GM19025 (cell line): ENCODE measurements at regions not wholly inside any gene's neighbourhood (a gene's known extent, or its start where the extent isn't known, plus 50 kb on each side); places are given as distances from the start of the nearest gene placed in this dataset.
A peak's percentile ranks its signal among the peaks of the same experiment; 100 is the strongest.

Experiments
- ATAC-seq: cut with Tn5 transposase; IDR thresholded peaks from one replicate; pipeline ENCODE4 v1.9.1; 2021; ENCODE audit warnings: mild to moderate bottlenecking, low read depth, moderate library complexity; ENCODE audit not compliant: unreplicated experiment

DNA sequence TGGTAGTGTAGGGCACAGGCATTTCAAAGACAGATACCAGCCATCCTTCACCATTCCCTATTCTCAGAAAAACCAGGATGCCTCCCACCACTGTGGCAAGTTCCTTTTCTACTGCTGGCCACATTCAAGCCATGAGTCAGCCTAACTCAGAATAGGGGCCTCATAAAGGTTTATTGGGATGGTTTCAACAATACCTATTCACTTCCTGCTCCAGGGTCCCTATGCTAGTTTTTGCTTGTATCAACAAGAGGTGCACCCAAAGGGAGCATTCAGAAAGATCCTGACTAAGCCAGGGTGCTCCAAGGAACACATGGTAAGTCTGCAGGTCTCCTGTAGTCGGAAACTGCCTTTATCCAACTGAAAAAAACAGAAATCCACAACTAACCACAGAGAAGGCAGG, 76.9 kb upstream of the EGR2 start:
- ATAC-seq = no peak

DNA sequence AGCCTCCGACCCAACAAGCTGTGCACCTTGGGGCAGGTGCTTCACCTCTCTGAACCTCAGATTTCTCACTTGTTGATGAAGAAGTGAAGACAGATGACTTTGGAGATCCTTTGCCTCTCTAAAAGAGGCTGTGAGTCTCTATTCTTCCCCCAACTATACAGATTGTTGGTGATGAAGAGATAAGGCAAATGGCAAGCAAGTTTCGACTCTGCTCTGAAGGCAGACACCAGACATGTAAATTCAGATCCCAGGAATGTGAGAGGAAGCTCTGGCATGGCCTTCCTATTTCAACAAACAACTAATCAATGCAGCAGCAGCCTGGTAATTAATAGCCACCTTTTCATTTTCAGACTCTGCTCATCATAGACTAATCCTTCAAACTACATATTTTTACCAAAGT, 74.2 kb upstream of the EGR2 start:
- ATAC-seq = no peak

DNA sequence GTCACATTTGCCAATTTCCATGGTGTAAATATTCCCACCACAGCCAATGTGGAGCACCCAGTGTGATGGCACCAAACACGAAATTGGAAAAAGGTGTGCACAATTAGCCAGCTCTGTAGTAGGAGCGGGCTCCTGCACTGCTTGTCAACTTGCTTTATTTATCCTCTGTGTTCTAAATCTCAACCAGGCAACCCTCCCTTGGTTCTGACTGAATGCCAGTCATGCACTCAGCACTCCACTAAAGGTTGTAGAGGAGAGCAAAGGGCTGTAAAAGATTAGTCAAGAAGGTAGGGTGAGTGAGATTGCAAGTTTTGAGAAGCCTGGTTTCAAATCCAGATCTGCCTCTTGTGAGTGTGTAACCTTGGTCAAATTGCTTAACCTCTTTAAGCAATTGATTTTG, 71.5 kb upstream of the EGR2 start:
- ATAC-seq = no peak

DNA sequence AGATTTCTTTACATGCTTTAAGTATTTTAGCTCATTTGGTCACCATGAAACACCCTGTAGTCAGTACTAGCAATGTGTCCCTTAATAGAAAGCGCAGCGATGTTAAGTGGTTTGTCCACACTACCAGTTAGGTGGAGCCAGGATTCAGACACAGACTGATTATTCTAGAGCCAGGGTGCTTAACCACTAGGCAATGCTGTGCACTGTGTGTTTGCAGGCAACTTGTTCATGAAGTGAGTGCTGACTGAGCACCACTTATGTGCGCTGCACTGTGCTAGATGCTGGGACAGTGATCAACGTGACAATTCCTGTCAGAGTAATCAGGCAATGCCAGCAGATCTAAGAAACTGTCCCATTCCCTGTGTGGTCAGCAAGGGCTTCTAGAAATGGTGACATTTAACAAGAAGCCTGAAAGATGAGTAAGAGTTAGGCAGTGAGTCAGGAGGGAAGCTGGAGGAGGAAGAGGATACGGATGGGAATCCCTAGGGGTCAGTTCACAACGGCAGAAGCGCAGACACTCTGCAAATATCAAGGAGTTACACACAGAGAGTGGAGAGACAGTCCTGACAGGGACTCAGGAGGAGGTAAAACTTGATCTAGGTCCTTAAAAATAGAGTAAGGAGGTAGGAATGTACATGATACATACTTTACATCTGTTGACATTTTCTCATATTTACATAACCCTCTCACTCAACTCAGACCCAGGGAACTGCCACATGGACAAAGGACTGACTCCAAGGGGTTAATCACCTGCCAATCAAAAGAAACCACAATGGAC, 69.7 kb upstream of the EGR2 start:
- ATAC-seq = no peak

DNA sequence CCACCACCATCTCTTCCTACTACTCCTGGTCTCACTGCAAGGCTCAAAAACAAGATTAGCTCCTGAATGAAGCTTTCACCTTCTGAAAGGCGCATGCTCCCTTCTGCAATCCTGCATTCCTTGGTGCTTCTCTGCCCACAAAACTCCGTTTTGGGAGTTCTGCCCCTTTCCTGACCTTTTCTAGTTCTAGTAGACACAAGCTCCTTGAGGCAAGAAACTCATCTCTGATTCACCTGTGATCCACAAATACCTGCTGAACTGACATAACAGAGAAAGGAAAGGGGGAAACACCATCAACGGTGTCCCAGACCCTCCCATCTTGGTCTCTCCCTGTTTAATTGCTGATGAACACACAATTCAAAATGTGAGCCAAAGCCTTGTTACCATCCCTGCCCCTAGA, 64.0 kb upstream of the EGR2 start:
- ATAC-seq = no peak

DNA sequence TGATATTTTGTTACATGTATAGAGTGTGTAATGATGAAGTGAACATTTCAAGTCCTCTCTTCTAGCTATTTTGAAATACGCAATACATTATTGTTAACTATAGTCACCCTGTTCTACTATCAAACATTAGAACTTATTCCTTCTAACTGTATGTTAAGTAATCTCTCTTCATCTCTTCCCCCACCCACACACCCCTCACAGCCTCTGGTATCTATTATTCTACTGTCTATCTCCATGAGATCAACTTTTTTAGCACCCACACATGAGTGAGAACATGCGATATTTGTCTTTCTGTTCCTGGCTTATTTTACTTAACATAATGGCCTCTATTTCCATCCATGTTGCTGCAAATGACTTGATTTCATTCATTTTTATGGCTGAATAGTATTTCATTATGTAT, 57.7 kb upstream of the EGR2 start:
- no peak for ATAC-seq

DNA sequence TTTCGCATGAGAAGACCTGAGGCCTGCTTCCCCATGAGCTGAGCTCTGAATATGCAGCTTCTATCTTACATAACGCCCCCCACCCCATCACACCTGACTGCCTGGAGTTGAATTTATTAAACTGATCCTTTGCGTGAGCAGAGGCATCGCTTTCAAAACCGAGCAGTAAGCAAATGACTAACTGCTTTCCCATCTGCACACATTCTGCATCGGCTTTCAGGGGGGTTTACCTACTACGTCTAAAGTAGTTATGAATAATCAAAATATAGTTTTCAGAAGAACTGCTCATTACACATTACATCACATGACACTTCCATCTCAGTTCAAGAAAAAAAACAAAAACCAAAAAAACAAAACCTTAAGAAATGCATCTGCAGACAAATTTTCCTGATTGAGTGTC, 54.7 kb upstream of the EGR2 start:
- ATAC-seq = peak; percentile 98

DNA sequence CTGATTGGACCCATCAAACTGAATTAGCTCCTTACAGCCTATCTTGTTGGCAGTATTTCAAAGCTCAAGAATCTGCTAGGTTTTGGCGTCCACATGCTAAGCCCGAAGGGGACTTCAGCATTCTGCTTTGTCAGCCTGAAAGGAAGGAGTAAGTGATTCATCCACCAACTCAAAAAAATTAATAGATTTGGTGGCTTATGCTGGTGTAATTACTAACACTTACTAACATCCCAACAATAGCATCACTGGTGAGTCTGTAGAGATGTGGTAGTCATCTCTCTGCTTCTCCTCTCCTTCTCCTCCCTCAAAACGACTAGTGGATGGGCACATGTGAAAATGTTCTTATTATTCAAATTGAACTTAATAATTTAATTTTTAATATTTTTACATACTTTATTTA, 53.8 kb upstream of the EGR2 start:
- no peak for ATAC-seq

DNA sequence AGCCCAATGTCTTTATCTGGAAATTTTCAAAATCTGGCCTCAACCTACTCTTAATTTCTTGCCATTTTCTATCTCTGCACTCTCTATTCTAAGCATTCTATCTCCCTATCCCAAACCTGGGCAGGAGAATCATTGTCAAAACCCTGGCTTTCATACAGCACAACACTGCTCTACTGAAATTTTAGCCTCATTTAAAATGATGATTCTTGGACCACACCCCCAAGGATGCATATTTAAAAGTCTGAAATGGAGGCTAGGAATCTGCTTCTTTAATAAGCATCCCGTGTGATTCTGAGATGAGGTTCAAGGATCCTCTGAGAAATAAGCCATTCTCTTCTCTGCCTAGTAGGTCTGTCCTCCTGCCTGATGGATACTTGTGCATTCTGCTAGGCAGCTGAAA, 50.8 kb upstream of the EGR2 start:
- ATAC-seq = no peak

DNA sequence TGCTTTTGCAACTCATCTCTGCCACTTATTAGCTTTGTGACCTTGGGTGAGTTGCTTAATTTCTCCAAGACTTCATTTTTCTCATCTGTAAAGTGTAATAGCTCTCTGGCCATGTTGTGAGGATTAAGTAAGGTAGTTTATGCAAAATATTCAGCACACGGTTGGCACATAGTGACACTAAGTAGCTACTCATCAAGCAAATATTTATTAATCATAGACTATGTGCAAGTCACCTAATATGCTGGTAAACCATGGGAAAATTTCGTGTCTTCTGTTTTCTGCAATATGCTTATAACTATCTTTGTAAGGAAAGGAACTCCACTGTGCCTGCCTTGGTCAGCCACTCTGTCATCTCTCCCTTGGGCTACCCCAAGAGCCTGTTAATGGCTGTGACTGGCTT, 50.3 kb upstream of the EGR2 start:
- ATAC-seq = no peak
